K562 (cell line): ENCODE measurements at regions not wholly inside any gene's neighbourhood (a gene's known extent, or its start where the extent isn't known, plus 50 kb on each side); places are given as distances from the start of the nearest gene placed in this dataset.
A peak's percentile ranks its signal among the peaks of the same experiment; 100 is the strongest.

ENCODE experiments used
- ATAC-seq: fragments of 200-7000 bp; cut with Tn5 transposase; 3 replicates; pipeline ENCODE4 v1.9.1; 2020; ENCODE audit warnings: moderate library complexity
- BruUV-seq: library from RNA; stranded (reverse); fragments of 400-500 nt; replicated peaks from 2 replicates; lab custom pipeline; 2021; lab: Mats Ljungman, UMichigan
- CTCF ChIA-PET: fragments of 300-600 bp; formaldehyde crosslinking; extraction: SDS; loops from one replicate; lab custom pipeline; 2021; ENCODE audit warnings: low intra/inter-chr PET ratio; lab: Yijun Ruan, JAX
- POLR2A ChIA-PET: fragments of 300-600, 350-650 bp; sonication (Branson Sonifier 250); formaldehyde crosslinking; extraction: SDS; loops from one replicate; lab custom pipeline; 2021; ENCODE audit warnings: antibody characterized with exemption, inconsistent platforms; lab: Yijun Ruan, JAX
- DNase-seq, 4 experiments: peaks; one replicate each; pipeline versions ENCODE4 v3.0.0 to v3.0.0-alpha.2; 2011 to 2018; ENCODE audit warnings: low spot score in 3 of 4, mixed read lengths in 3 of 4; ENCODE audit errors: extremely low read depth in 1 of 4
- FAIRE-seq: peaks from 2 replicates; lab custom pipeline; 2011; peaks lifted over from hg19 to GRCh38; lab: Jason Lieb, UNC
- H2AFZ ChIP-seq: 2 replicates; pipeline ENCODE4 v1.6.0; 2011; ENCODE audit warnings: low read depth, low read length, control low read depth, inconsistent platforms
- H3K27ac ChIP-seq: fragments of 200-600 bp; 3 replicates; pipeline ENCODE4 v1.8.0; 2011; ENCODE audit warnings: low read depth, mild to moderate bottlenecking, control low read depth, inconsistent platforms, low read length, moderate library complexity, mixed read lengths; ENCODE audit errors: extremely low read depth
- H3K27me3 ChIP-seq, 2 experiments: fragments of 300-600 bp in 1 of 2; 2 replicates in 1 of 2; 3 replicates in 1 of 2; pipeline versions ENCODE4 v1.6.0 to v1.8.0; 2011; ENCODE audit warnings: inconsistent platforms in 2 of 2, low read length in 2 of 2, mild to moderate bottlenecking in 1 of 2, mixed read lengths in 1 of 2, moderate library complexity in 1 of 2; ENCODE audit not compliant: control insufficient read depth in 2 of 2, insufficient read depth in 2 of 2
- H3K36me3 ChIP-seq: fragments of 300-600 bp; 3 replicates; pipeline ENCODE4 v1.8.0; 2011; ENCODE audit warnings: mild to moderate bottlenecking, low read length, inconsistent platforms; ENCODE audit not compliant: control insufficient read depth, insufficient read depth
- H3K4me1 ChIP-seq, 2 experiments: fragments of 200-600 bp in 1 of 2; replicated peaks in 1 of 2; 2 replicates in 1 of 2; 3 replicates in 1 of 2; pipeline versions ENCODE4 v1.5.1 to v1.8.0; 2011; ENCODE audit warnings: inconsistent platforms in 2 of 2, low read length in 2 of 2, mild to moderate bottlenecking in 1 of 2, mixed read lengths in 1 of 2, moderate library complexity in 1 of 2; ENCODE audit not compliant: control insufficient read depth in 2 of 2, insufficient read depth in 2 of 2
- H3K4me2 ChIP-seq: 2 replicates; pipeline ENCODE4 v1.6.1; 2011; ENCODE audit warnings: low read length, control low read depth, inconsistent platforms, mixed read lengths; ENCODE audit not compliant: insufficient read depth
- H3K4me3 ChIP-seq: fragments of 200-600 bp; sonication (generic), shearing (Covaris generic); 2 replicates; pipeline ENCODE4 v1.5.1; 2016; ENCODE audit warnings: control low read depth, inconsistent platforms
- H3K79me2 ChIP-seq: fragments of 200-600 bp; 3 replicates; pipeline ENCODE4 v1.8.0; 2011; ENCODE audit warnings: low read length, inconsistent platforms; ENCODE audit not compliant: control insufficient read depth, insufficient read depth
- H3K9ac ChIP-seq, 2 experiments: 2 replicates each; pipeline versions ENCODE4 v1.6.0 to v1.6.1; 2011; ENCODE audit warnings: low read depth in 2 of 2, low read length in 2 of 2, control low read depth in 1 of 2, inconsistent platforms in 1 of 2, mild to moderate bottlenecking in 1 of 2, mixed read lengths in 1 of 2; ENCODE audit not compliant: insufficient read depth in 1 of 2
- H3K9me1 ChIP-seq: one replicate; pipeline ENCODE4 v1.6.0; 2011; ENCODE audit warnings: inconsistent platforms, mild to moderate bottlenecking, low read length, moderate library complexity; ENCODE audit not compliant: control insufficient read depth, insufficient read depth
- H3K9me3 ChIP-seq: replicated peaks from 2 replicates; pipeline ENCODE4 v1.5.1; 2011; ENCODE audit warnings: low read depth, low read length, inconsistent platforms; ENCODE audit not compliant: control insufficient read depth, insufficient read depth
- H4K20me1 ChIP-seq: replicated peaks from 2 replicates; pipeline ENCODE4 v1.6.1; 2011; ENCODE audit warnings: low read length, inconsistent platforms, mixed read lengths; ENCODE audit not compliant: control insufficient read depth, insufficient read depth
- ESRRB ChIP-seq: fragments of 250-450 bp; sonication (Bioruptor Pico); IDR thresholded peaks from 2 replicates; pipeline ENCODE4 v1.5.0; 2020; ENCODE audit warnings: mild to moderate bottlenecking, moderate library complexity, borderline replicate concordance
- IRF2 ChIP-seq: sonication (generic); formaldehyde crosslinking; IDR thresholded peaks from 2 replicates; pipeline ENCODE4 v1.8.1; 2022; ENCODE audit warnings: mild to moderate bottlenecking, missing genetic modification reagents
- JUND ChIP-seq, 2 experiments: IDR thresholded peaks; 2 replicates in 1 of 2; 3 replicates in 1 of 2; pipeline ENCODE4 v1.6.1; 2011; ENCODE audit warnings: borderline replicate concordance in 2 of 2, low read depth in 2 of 2, low read length in 2 of 2, improper control_type of control experiment in 1 of 2, missing biosample characterization in 1 of 2, missing genetic modification characterization in 1 of 2, missing genetic modification reagents in 1 of 2
- KAT7 ChIP-seq: sonication (generic); formaldehyde crosslinking; IDR thresholded peaks from 2 replicates; pipeline ENCODE4 v1.8.0; 2022; ENCODE audit warnings: missing genetic modification reagents, mild to moderate bottlenecking, borderline replicate concordance
- NR2C1 ChIP-seq, 2 experiments: fragments of 450-650 bp; IDR thresholded peaks; 2 replicates each; pipeline ENCODE4 v1.6.1; 2017; ENCODE audit warnings: mild to moderate bottlenecking in 2 of 2, antibody characterized with exemption in 1 of 2, inconsistent platforms in 1 of 2, missing compliant biosample characterization in 1 of 2, missing genetic modification characterization in 1 of 2
- RERE ChIP-seq: sonication (generic); formaldehyde crosslinking; IDR thresholded peaks from 2 replicates; pipeline ENCODE4 v1.8.0; 2023; ENCODE audit warnings: missing genetic modification reagents, mild to moderate bottlenecking, borderline replicate concordance
- THRAP3 ChIP-seq: fragments of 450-650 bp; IDR thresholded peaks from 2 replicates; pipeline ENCODE4 v1.6.1; 2016; ENCODE audit warnings: mild to moderate bottlenecking, inconsistent platforms, borderline replicate concordance
- TRIM25 ChIP-seq: fragments of 450-650 bp; IDR thresholded peaks from 2 replicates; pipeline ENCODE4 v1.7.0; 2016; ENCODE audit warnings: borderline replicate concordance
- USF2 ChIP-seq: sonication (generic); formaldehyde crosslinking; IDR thresholded peaks from 2 replicates; pipeline ENCODE4 v1.5.0; 2020; ENCODE audit warnings: missing genetic modification reagents
- ZNF121 ChIP-seq: sonication (generic); formaldehyde crosslinking; conservative IDR thresholded peaks from 2 replicates; pipeline ENCODE4 v1.8.0; 2022; ENCODE audit warnings: missing genetic modification reagents
- ZNF507 ChIP-seq: conservative IDR thresholded peaks from 2 replicates; pipeline ENCODE4 v1.6.1; 2017; ENCODE audit warnings: missing genetic modification characterization, missing compliant biosample characterization
- WGBS: fragments of 100-300 bp; shearing (Covaris generic); methylation state at CpG from one replicate; pipeline ENCODE4 v1.1.6; 2016; ENCODE audit warnings: low coverage, mixed read lengths; ENCODE audit not compliant: insufficient coverage; ENCODE audit errors: missing lambda C conversion rate; 5-methylcytosine and 5-hydroxymethylcytosine counted together
- in situ Hi-C: fragments of 300-500 bp; cut with MboI; formaldehyde crosslinking; loops from 4 replicates; pipeline ENCODE4 v1.15.0; 2018; ENCODE audit warnings: inconsistent platforms, mixed read lengths
- intact Hi-C: fragments of 100-400 bp; cut with micrococcal nuclease; formaldehyde crosslinking; loops from 2 replicates; pipeline ENCODE4 v1.14.2; 2022

GRCh38 chr5:81839034-81839433, 88.1 kb upstream of the SSBP2 start (continued):
- TF ChIP-seq ZNF121 (CRISPR knock-in tag) (no peak), USF2 (CRISPR knock-in tag) (no peak)

- no peaks in the 10 kb centered on the region for H3K79me2 ChIP-seq
- TF ChIP-seq TRIM25 (no peak), KAT7 (CRISPR knock-in tag) (no peak), RERE (no peak), ZNF507 (tag) (no peak), ESRRB (no peak), THRAP3 (no peak), NR2C1 (IDR thresholded peaks at IDR 0.05) (no peak), NR2C1 (tag; IDR thresholded peaks at IDR 0.05) (no peak), JUND (IDR thresholded peaks at IDR 0.05; ENCODE audit: borderline replicate concordance, low read depth, low read length) (0 out of 2 replicates have a peak, but pooled peaks have one; percentile 16), JUND (tag; IDR thresholded peaks at IDR 0.05; ENCODE audit: borderline replicate concordance, low read depth, low read length) (no peak), IRF2 (CRISPR knock-in tag) (no peak)
Measured at GRCh38 chr5:81838307-81838906, 87.5 kb upstream of the SSBP2 start.

More at GRCh38 chr5:81838307-81838906, 87.5 kb upstream of the SSBP2 start:
- BruUV-seq, result no TSS peak
- peak overlapping the region in 1 of 2 experiments; percentile 15; a peak in 2 of 4 replicates for H3K9ac ChIP-seq
- peak; percentile 36 to 78 (median 52) for DNase-seq
- CTCF ChIA-PET, result no interaction called here
- no peaks in the 10 kb centered on the region for H4K20me1 ChIP-seq
- H3K4me1 ChIP-seq, result peaks cover 0 to 9% of the 10 kb centered on the region in 2 experiments; a peak in 3 of 5 replicates
- H3K27me3 ChIP-seq, result no peaks in the 10 kb centered on the region
- peak overlapping the region; percentile 4; the same call in 1 of the 2 replicates for H3K4me2 ChIP-seq
- intact Hi-C loops (loop anchor here (1.0 to 5.0 kb wide), 4 partner anchors 51 to 411 kb away; partner anchors contain the start of gene SSBP2), in situ Hi-C loops (no loop called here)
- no peaks in the 10 kb centered on the region for H3K9me1 ChIP-seq
- POLR2A ChIA-PET, result interaction anchor here (1.0 to 2.8 kb wide), 7 partner anchors 10 to 133 kb away, joined by 3 to 13 read pairs (median 3); partner anchors contain the start of genes ATG10 and SSBP2
- FAIRE-seq, result peak; percentile 94
- H2AFZ ChIP-seq, result peak overlapping the region; percentile 93
- ATAC-seq, result peak; percentile 97
- no peak overlapping the region for H3K4me3 ChIP-seq
- 0% methylated on average over 2 of the region's 2 CpGs for WGBS
- no peaks in the 10 kb centered on the region for H3K9me3 ChIP-seq
- H3K27ac ChIP-seq, result 0 out of 3 replicates have a peak overlapping the region, but pooled peaks have one; percentile 8
- H3K36me3 ChIP-seq, result no peaks in the 10 kb centered on the region
